ENCODE measurements at regions not wholly inside any gene's neighbourhood (a gene's known extent, or its start where the extent isn't known, plus 50 kb on each side); places are given as distances from the start of the nearest gene placed in this dataset.

- Histone ChIP-seq H3K4me1 (no peaks in the 10 kb centered on the region), H3K27ac (no peak overlapping the region), H3K9me3 (no peaks in the 10 kb centered on the region), H3K27me3 (no peaks in the 10 kb centered on the region), H3K36me3 (no peaks in the 10 kb centered on the region), H3K4me3 (no peak overlapping the region)
- ATAC-seq (no peak), DNase-seq (no peak)
- WGBS (ENCODE audit: insufficient coverage, low coverage, low lambda C conversion rate, missing lambda C conversion rate): 43% methylated on average over 4 of the region's 4 CpGs
- no peak for TF ChIP-seq POLR2A (IDR thresholded peaks at IDR 0.05)
- TF ChIP-seq CTCF (IDR thresholded peaks at IDR 0.05): no peak
- intact Hi-C loops (cut with DNase I): no loop called here
Measured at GRCh38 chrX:124634363-124634762, 288.0 kb downstream of the SH2D1A start.

- WGBS (ENCODE audit: insufficient coverage, low coverage, low lambda C conversion rate, missing lambda C conversion rate): 67% methylated on average over 4 of the region's 5 CpGs
- Histone ChIP-seq H3K27me3 (no peaks in the 10 kb centered on the region), H3K4me3 (no peak overlapping the region), H3K36me3 (no peaks in the 10 kb centered on the region), H3K4me1 (no peaks in the 10 kb centered on the region), H3K27ac (no peak overlapping the region), H3K9me3 (no peaks in the 10 kb centered on the region)
- no peak for TF ChIP-seq POLR2A (IDR thresholded peaks at IDR 0.05)
- no peak for TF ChIP-seq CTCF (IDR thresholded peaks at IDR 0.05)
- intact Hi-C loops (cut with DNase I): no loop called here
- DNase-seq (no peak), ATAC-seq (no peak)
Measured at GRCh38 chrX:124641737-124642491, 295.6 kb downstream of the SH2D1A start.

DNA sequence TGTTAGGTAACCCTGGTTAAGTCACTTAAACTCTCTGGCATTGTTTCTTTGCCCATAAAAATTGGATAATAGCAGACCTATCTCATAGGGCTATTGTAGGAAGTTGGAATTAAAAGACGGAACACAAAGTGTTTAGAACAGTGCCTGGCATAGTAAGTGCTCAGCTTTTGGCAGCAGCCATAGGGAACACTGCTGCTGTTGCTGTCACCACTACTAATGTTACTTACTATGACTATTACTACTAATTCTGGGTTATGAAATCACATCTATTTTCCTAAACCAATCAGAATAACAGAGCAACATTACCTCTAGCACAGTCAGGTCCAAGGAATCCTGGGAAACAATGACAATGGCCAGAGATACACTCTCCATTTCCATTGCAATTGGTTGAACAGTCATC, 300.0 kb downstream of the SH2D1A start:
- no peak for ATAC-seq

DNA sequence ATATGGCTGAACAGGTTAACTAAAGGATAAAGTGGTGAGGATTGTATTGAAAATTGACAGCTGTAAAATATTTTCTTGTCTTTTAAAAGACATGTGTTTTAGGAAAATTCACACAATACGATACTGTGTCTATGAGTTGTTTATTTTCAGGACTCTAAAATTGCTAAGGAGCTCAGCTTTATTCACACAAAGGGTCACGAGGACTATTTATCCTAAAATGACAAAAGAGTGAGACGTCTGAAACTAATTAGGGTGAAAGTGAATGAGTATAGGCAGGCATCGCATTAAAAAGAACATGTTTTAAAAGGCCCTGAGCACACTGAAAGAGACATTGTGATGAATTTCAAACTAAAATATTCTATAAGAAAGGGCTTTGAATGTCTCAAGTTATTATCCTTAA, 304.7 kb downstream of the SH2D1A start:
- Histone ChIP-seq H3K27ac (no peak overlapping the region), H3K9me3 (no peaks in the 10 kb centered on the region), H3K36me3 (no peaks in the 10 kb centered on the region), H3K4me1 (no peaks in the 10 kb centered on the region), H3K4me3 (no peak overlapping the region), H3K27me3 (no peaks in the 10 kb centered on the region)
- no peak for TF ChIP-seq POLR2A (IDR thresholded peaks at IDR 0.05)
- no peak for TF ChIP-seq CTCF (IDR thresholded peaks at IDR 0.05)
- intact Hi-C loops (cut with DNase I): no loop called here
- WGBS (ENCODE audit: insufficient coverage, low coverage, low lambda C conversion rate, missing lambda C conversion rate): 50% methylated on average over 4 of the region's 4 CpGs
- ATAC-seq (no peak), DNase-seq (no peak)

More for the DNA sequence above, 300.0 kb downstream of the SH2D1A start:
- Histone ChIP-seq H3K36me3 (no peaks in the 10 kb centered on the region), H3K9me3 (no peaks in the 10 kb centered on the region), H3K27me3 (no peaks in the 10 kb centered on the region), H3K27ac (no peak overlapping the region), H3K4me3 (no peak overlapping the region), H3K4me1 (no peaks in the 10 kb centered on the region)
- DNase-seq: no peak
- intact Hi-C loops (cut with DNase I): no loop called here
- 42% methylated on average over 1 of the region's 1 CpG for WGBS (ENCODE audit: insufficient coverage, low coverage, low lambda C conversion rate, missing lambda C conversion rate)
- TF ChIP-seq CTCF (IDR thresholded peaks at IDR 0.05): no peak
- TF ChIP-seq POLR2A (IDR thresholded peaks at IDR 0.05): no peak

Data from right lobe of liver (tissue), 6 donors.